ENCODE measurements at regions not wholly inside any gene's neighbourhood (a gene's known extent, or its start where the extent isn't known, plus 50 kb on each side); places are given as distances from the start of the nearest gene placed in this dataset.

DNA sequence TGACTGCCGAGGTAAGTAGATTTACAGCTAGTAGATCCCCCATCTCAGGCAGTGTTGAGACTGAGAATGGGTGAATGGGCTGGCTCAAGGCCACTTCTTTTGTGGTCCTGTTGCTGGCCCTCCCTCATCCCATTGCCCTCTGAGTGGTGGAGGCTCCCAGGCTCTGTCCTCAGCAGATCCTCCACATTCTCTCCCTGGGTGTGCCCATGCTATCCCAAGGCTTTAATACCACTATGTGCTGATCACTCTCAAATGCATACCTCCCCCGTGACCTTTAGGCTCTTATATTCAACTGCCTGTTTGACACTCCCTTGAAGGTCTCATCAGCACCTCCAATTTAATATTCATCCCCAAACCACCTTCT lies 271.8 kb downstream of the GLI2 start:
- TF ChIP-seq, protein P1, sequence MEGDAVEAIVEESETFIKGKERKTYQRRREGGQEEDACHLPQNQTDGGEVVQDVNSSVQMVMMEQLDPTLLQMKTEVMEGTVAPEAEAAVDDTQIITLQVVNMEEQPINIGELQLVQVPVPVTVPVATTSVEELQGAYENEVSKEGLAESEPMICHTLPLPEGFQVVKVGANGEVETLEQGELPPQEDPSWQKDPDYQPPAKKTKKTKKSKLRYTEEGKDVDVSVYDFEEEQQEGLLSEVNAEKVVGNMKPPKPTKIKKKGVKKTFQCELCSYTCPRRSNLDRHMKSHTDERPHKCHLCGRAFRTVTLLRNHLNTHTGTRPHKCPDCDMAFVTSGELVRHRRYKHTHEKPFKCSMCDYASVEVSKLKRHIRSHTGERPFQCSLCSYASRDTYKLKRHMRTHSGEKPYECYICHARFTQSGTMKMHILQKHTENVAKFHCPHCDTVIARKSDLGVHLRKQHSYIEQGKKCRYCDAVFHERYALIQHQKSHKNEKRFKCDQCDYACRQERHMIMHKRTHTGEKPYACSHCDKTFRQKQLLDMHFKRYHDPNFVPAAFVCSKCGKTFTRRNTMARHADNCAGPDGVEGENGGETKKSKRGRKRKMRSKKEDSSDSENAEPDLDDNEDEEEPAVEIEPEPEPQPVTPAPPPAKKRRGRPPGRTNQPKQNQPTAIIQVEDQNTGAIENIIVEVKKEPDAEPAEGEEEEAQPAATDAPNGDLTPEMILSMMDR (IDR thresholded peaks at IDR 0.05 in 2 of 3, conservative IDR thresholded peaks at IDR 0.05 in 1 of 3; ENCODE audit: control insufficient read depth in 2 of 3, extremely low read depth in 1 of 3, insufficient read depth in 1 of 3, low read depth in 3 of 3, low read length in 3 of 3): no peak
- no peak for TF ChIP-seq SMAD5 (IDR thresholded peaks at IDR 0.05; ENCODE audit: low read depth)
- TF ChIP-seq ZBED1 (IDR thresholded peaks at IDR 0.05; ENCODE audit: borderline replicate concordance): no peak
- TF ChIP-seq, protein P2, sequence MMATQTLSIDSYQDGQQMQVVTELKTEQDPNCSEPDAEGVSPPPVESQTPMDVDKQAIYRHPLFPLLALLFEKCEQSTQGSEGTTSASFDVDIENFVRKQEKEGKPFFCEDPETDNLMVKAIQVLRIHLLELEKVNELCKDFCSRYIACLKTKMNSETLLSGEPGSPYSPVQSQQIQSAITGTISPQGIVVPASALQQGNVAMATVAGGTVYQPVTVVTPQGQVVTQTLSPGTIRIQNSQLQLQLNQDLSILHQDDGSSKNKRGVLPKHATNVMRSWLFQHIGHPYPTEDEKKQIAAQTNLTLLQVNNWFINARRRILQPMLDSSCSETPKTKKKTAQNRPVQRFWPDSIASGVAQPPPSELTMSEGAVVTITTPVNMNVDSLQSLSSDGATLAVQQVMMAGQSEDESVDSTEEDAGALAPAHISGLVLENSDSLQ (IDR thresholded peaks at IDR 0.05): no peak
- TF ChIP-seq CHD2 (IDR thresholded peaks at IDR 0.05; ENCODE audit: borderline replicate concordance, low read depth, low read length): no peak
- TF ChIP-seq FOXM1 (IDR thresholded peaks at IDR 0.05; ENCODE audit: low read depth, low read length): no peak
- no peak for TF ChIP-seq TARDBP (IDR thresholded peaks at IDR 0.05; ENCODE audit: borderline replicate concordance)
- TF ChIP-seq NR2C2 (IDR thresholded peaks at IDR 0.05; ENCODE audit: borderline replicate concordance, control insufficient read depth, insufficient read length, low read depth): no peak
- no peak for TF ChIP-seq POLR2AphosphoS5 (IDR thresholded peaks at IDR 0.05; ENCODE audit: low read length)
- TF ChIP-seq ASH2L (IDR thresholded peaks at IDR 0.05; ENCODE audit: borderline replicate concordance, low read depth): no peak
- TF ChIP-seq CEBPB (IDR thresholded peaks at IDR 0.05; ENCODE audit: borderline replicate concordance in 1 of 2, low read depth in 2 of 2, low read length in 2 of 2): no peak
- TF ChIP-seq, protein P3, sequence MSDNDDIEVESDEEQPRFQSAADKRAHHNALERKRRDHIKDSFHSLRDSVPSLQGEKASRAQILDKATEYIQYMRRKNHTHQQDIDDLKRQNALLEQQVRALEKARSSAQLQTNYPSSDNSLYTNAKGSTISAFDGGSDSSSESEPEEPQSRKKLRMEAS (IDR thresholded peaks at IDR 0.05; ENCODE audit: low read depth, low read length): no peak
